ENCODE measurements at regions not wholly inside any gene's neighbourhood (a gene's known extent, or its start where the extent isn't known, plus 50 kb on each side); places are given as distances from the start of the nearest gene placed in this dataset.

DNA sequence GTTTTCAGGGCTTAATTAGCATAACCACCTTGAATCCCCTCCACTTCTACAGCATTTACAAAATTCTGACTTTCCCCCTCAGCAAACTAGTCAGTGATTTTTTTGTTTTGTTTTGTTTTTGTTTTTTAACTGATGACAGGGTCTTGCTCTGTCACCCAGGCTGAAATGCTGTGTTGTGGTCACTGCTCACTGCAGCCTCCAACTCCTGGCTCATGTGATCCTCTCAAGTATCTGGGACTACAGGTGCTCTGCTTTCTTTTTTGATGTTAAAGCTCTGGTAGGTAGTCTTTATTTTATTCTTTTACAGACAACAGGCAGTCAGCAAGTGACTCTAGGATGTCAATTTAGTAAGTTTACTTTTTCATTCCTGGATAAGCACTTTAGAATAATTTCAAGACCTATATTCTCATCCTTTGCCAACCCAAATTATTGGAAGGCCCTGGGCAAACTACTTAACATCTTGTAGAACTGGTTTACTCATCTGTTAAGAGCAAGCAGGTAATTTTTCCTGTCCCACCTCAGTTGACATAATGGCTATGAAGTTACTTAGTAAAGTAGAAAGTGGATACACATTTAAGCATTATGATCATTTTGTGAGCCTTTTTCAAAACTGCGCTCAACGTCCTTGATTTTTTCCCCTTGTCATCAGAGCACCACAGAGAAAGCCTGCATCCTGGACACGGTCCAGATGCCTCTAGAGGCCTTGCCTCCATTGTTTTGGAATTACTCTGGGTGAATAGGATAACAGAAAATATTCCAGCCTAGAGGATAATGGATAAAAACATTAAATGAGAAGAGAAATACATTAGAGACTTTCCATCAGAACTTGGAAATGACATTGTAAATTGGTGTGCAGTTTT lies 69.9 kb upstream of the NDUFB4 start:
- 62 to 73% methylated on average over 3 of the region's 3 CpGs for WGBS, 2 donors
- TF ChIP-seq, protein P1, sequence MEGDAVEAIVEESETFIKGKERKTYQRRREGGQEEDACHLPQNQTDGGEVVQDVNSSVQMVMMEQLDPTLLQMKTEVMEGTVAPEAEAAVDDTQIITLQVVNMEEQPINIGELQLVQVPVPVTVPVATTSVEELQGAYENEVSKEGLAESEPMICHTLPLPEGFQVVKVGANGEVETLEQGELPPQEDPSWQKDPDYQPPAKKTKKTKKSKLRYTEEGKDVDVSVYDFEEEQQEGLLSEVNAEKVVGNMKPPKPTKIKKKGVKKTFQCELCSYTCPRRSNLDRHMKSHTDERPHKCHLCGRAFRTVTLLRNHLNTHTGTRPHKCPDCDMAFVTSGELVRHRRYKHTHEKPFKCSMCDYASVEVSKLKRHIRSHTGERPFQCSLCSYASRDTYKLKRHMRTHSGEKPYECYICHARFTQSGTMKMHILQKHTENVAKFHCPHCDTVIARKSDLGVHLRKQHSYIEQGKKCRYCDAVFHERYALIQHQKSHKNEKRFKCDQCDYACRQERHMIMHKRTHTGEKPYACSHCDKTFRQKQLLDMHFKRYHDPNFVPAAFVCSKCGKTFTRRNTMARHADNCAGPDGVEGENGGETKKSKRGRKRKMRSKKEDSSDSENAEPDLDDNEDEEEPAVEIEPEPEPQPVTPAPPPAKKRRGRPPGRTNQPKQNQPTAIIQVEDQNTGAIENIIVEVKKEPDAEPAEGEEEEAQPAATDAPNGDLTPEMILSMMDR (IDR thresholded peaks at IDR 0.05; ENCODE audit: control extremely low read depth, extremely low read depth) = no peak
- ATAC-seq (ENCODE audit: insufficient read depth, low FRiP score) (no peak), DNase-seq (no peak)
- Histone ChIP-seq H3K36me3 (ENCODE audit: control insufficient read depth in 4 of 4, insufficient read depth in 4 of 4, low read length in 4 of 4) (no peaks in the 10 kb centered on the region), H3K9me3 (ENCODE audit: control insufficient read depth in 4 of 4, insufficient read depth in 3 of 4, low read length in 3 of 4) (no peaks in the 10 kb centered on the region), H3K27ac (ENCODE audit: low read depth in 1 of 2, low read length in 1 of 2) (no peak overlapping the region), H3K9ac (ENCODE audit: insufficient read depth in 1 of 2, low read length in 2 of 2) (no peak overlapping the region), H3K27me3 (ENCODE audit: control insufficient read depth in 3 of 3, insufficient read depth in 3 of 3, low read length in 2 of 3) (no peaks in the 10 kb centered on the region), H3K4me3 (no peak overlapping the region), H3K4me1 (ENCODE audit: control insufficient read depth in 5 of 5, insufficient read depth in 5 of 5, low read length in 5 of 5) (no peaks in the 10 kb centered on the region)

- 71 to 74% methylated on average over 5 of the region's 5 CpGs for WGBS, 2 donors
- no peak overlapping the region for H3K9ac ChIP-seq (ENCODE audit: insufficient read depth in 1 of 2, low read length in 2 of 2)
- H3K36me3 ChIP-seq (ENCODE audit: control insufficient read depth in 4 of 4, insufficient read depth in 4 of 4, low read length in 4 of 4) = no peaks in the 10 kb centered on the region
- TF ChIP-seq, protein P1 (IDR thresholded peaks at IDR 0.05; ENCODE audit: control extremely low read depth, extremely low read depth) = no peak
- H3K4me3 ChIP-seq = no peak overlapping the region
- ATAC-seq (ENCODE audit: insufficient read depth, low FRiP score) = no peak
- H3K27ac ChIP-seq (ENCODE audit: low read depth in 1 of 2, low read length in 1 of 2) = no peak overlapping the region
- no peaks in the 10 kb centered on the region for H3K9me3 ChIP-seq (ENCODE audit: control insufficient read depth in 4 of 4, insufficient read depth in 3 of 4, low read length in 3 of 4)
- no peak for DNase-seq
- no peaks in the 10 kb centered on the region for H3K4me1 ChIP-seq (ENCODE audit: control insufficient read depth in 5 of 5, insufficient read depth in 5 of 5, low read length in 5 of 5)
- H3K27me3 ChIP-seq (ENCODE audit: control insufficient read depth in 3 of 3, insufficient read depth in 3 of 3, low read length in 2 of 3) = no peaks in the 10 kb centered on the region
Observed at GRCh38 chr3:120524171-120524923, 71.8 kb upstream of the NDUFB4 start.

GRCh38 chr3:120516136-120516535 lies 65.3 kb upstream of the FSTL1 start:
- Histone ChIP-seq H3K36me3 (ENCODE audit: control insufficient read depth in 4 of 4, insufficient read depth in 4 of 4, low read length in 4 of 4) (no peaks in the 10 kb centered on the region), H3K27ac (ENCODE audit: low read depth in 1 of 2, low read length in 1 of 2) (no peak overlapping the region), H3K9ac (ENCODE audit: insufficient read depth in 1 of 2, low read length in 2 of 2) (no peak overlapping the region), H3K27me3 (ENCODE audit: control insufficient read depth in 3 of 3, insufficient read depth in 3 of 3, low read length in 2 of 3) (no peaks in the 10 kb centered on the region), H3K9me3 (ENCODE audit: control insufficient read depth in 4 of 4, insufficient read depth in 3 of 4, low read length in 3 of 4) (no peaks in the 10 kb centered on the region), H3K4me3 (no peak overlapping the region), H3K4me1 (ENCODE audit: control insufficient read depth in 5 of 5, insufficient read depth in 5 of 5, low read length in 5 of 5) (peaks cover 0 to 5% (median 3%) of the 10 kb centered on the region in 5 donors)
- TF ChIP-seq, protein P1 (IDR thresholded peaks at IDR 0.05; ENCODE audit: control extremely low read depth, extremely low read depth) = no peak
- no peak for DNase-seq
- ATAC-seq (ENCODE audit: insufficient read depth, low FRiP score) = no peak
- WGBS, 2 donors = 56 to 73% methylated on average over 6 of the region's 6 CpGs

All from lung (tissue), 11 donors.